SK-N-SH (cell line): ENCODE measurements at regions not wholly inside any gene's neighbourhood (a gene's known extent, or its start where the extent isn't known, plus 50 kb on each side); places are given as distances from the start of the nearest gene placed in this dataset.

Experiments used
- CTCF ChIA-PET: fragments of 300-600, 350-600 bp; formaldehyde crosslinking; extraction: SDS; loops from one replicate; lab custom pipeline; 2021; lab: Yijun Ruan, JAX
- POLR2A ChIA-PET: fragments of 350-600 bp; sonication (Branson Sonifier 250); formaldehyde crosslinking; extraction: SDS; loops from one replicate; lab custom pipeline; 2020; ENCODE audit warnings: antibody characterized with exemption, inconsistent platforms; lab: Yijun Ruan, JAX
- DNase-seq: peaks from one replicate; pipeline ENCODE4 v3.0.0; 2012
- H2AFZ ChIP-seq: fragments of 200-600 bp; sonication (generic); 2 replicates; pipeline ENCODE4 v1.8.1; 2016; ENCODE audit warnings: antibody characterized with exemption, mild to moderate bottlenecking, low read depth
- H3F3A ChIP-seq: fragments of 200-600 bp; sonication (generic); replicated peaks from 2 replicates; pipeline ENCODE3; 2016; ENCODE audit warnings: antibody characterized with exemption, mild to moderate bottlenecking; ENCODE audit not compliant: insufficient read depth
- H3K27ac ChIP-seq, 2 experiments: fragments of 200-500 bp in 1 of 2; fragments of 200-600 bp in 1 of 2; sonication (Bioruptor generic) in 1 of 2; sonication (generic), shearing (Covaris generic) in 1 of 2; 2 replicates each; pipeline versions ENCODE4 v1.5.1 to v1.6.1; 2014 to 2016; ENCODE audit warnings: low read depth in 2 of 2, inconsistent platforms in 1 of 2, low read length in 1 of 2, mild to moderate bottlenecking in 1 of 2, mixed read lengths in 1 of 2
- H3K27me3 ChIP-seq: fragments of 200-600 bp; sonication (generic), shearing (Covaris generic); 2 replicates; pipeline ENCODE4 v1.6.1; 2016; ENCODE audit warnings: mixed run types; ENCODE audit not compliant: insufficient read depth
- H3K36me3 ChIP-seq, 2 experiments: fragments of 200-500 bp in 1 of 2; fragments of 200-600 bp in 1 of 2; sonication (Bioruptor generic) in 1 of 2; sonication (generic) in 1 of 2; replicated peaks in 1 of 2; 2 replicates each; pipeline versions ENCODE3 to v1.5.1; 2014 to 2016; ENCODE audit warnings: low read length in 1 of 2, mild to moderate bottlenecking in 1 of 2; ENCODE audit not compliant: insufficient read depth in 2 of 2, control insufficient read depth in 1 of 2
- H3K4me1 ChIP-seq, 2 experiments: fragments of 200-500 bp in 1 of 2; fragments of 200-600 bp in 1 of 2; sonication (Bioruptor generic) in 1 of 2; sonication (generic), shearing (Covaris generic) in 1 of 2; 2 replicates each; pipeline versions ENCODE4 v1.5.1 to v1.6.1; 2014 to 2016; ENCODE audit warnings: low read depth in 1 of 2, low read length in 1 of 2, mixed run types in 1 of 2; ENCODE audit not compliant: insufficient read depth in 2 of 2, control insufficient read depth in 1 of 2
- H3K4me2 ChIP-seq: fragments of 200-600 bp; sonication (generic), shearing (Covaris generic); 2 replicates; pipeline ENCODE4 v1.6.1; 2017; ENCODE audit warnings: mixed run types
- H3K4me3 ChIP-seq, 2 experiments: fragments of 200-500 bp in 1 of 2; fragments of 200-600 bp in 1 of 2; sonication (Bioruptor generic) in 1 of 2; sonication (generic), shearing (Covaris generic) in 1 of 2; 2 replicates each; pipeline versions ENCODE4 v1.5.1 to v1.8.1; 2014 to 2016; ENCODE audit warnings: low read depth in 2 of 2, inconsistent platforms in 1 of 2, low read length in 1 of 2, mild to moderate bottlenecking in 1 of 2, mixed read lengths in 1 of 2, moderate library complexity in 1 of 2
- H3K79me2 ChIP-seq: fragments of 200-600 bp; sonication (generic); 2 replicates; pipeline ENCODE4 v1.8.1; 2017; ENCODE audit warnings: mild to moderate bottlenecking; ENCODE audit not compliant: insufficient read depth
- H3K9ac ChIP-seq: fragments of 200-600 bp; sonication (generic); 2 replicates; pipeline ENCODE4 v1.6.1; 2017; ENCODE audit warnings: mixed run types
- H3K9me2 ChIP-seq: fragments of 200-600 bp; sonication (generic); 2 replicates; pipeline ENCODE4 v1.6.1; 2017; ENCODE audit warnings: mixed run types
- H3K9me3 ChIP-seq: fragments of 200-600 bp; sonication (generic); 2 replicates; pipeline ENCODE4 v1.6.1; 2017; ENCODE audit warnings: mixed run types, mild to moderate bottlenecking, moderate library complexity
- H4K20me1 ChIP-seq: fragments of 200-600 bp; sonication (generic); 2 replicates; pipeline ENCODE4 v1.6.1; 2017; ENCODE audit warnings: mild to moderate bottlenecking, mixed run types; ENCODE audit not compliant: insufficient read depth
- FOXM1 ChIP-seq: IDR thresholded peaks from 2 replicates; pipeline ENCODE4 v1.4.0; 2012; ENCODE audit warnings: low read depth, mild to moderate bottlenecking
- GATA2 ChIP-seq: sonication (generic); formaldehyde crosslinking; IDR thresholded peaks from 2 replicates; pipeline ENCODE4 v1.5.0; 2020; ENCODE audit warnings: mild to moderate bottlenecking, missing genetic modification reagents
- JUND ChIP-seq: IDR thresholded peaks from 2 replicates; pipeline ENCODE4 v1.4.0; 2012
- NRF1 ChIP-seq: IDR thresholded peaks from 2 replicates; pipeline ENCODE4 v1.6.1; 2012; ENCODE audit warnings: low read depth, mild to moderate bottlenecking, low read length
- RCOR1 ChIP-seq: fragments of 150-350 bp; IDR thresholded peaks from 2 replicates; pipeline ENCODE4 v1.6.1; 2017; ENCODE audit warnings: antibody characterized with exemption, low read length
- SIN3A ChIP-seq: IDR thresholded peaks from 2 replicates; pipeline ENCODE4 v1.6.1; 2012; ENCODE audit warnings: low read depth, mild to moderate bottlenecking, low read length, moderate library complexity, borderline replicate concordance
- TAF1 ChIP-seq: IDR thresholded peaks from 2 replicates; pipeline ENCODE4 v1.6.1; 2012; ENCODE audit warnings: low read depth, mild to moderate bottlenecking, low read length, moderate library complexity, borderline replicate concordance
- TCF12 ChIP-seq: IDR thresholded peaks from 2 replicates; pipeline ENCODE4 v1.4.0; 2012
- TEAD4 ChIP-seq: IDR thresholded peaks from 2 replicates; pipeline ENCODE4 v1.4.0; 2012; ENCODE audit warnings: mild to moderate bottlenecking, borderline replicate concordance; ENCODE audit not compliant: insufficient read depth
- WGBS: methylation state at CpG from one replicate; pipeline ENCODE4 v1.1.6; 2017; ENCODE audit warnings: low lambda C conversion rate; 5-methylcytosine and 5-hydroxymethylcytosine counted together
- TF ChIP-seq, protein P1 (sequence below): IDR thresholded peaks from 2 replicates; pipeline ENCODE4 v1.4.0; 2012; ENCODE audit warnings: low read depth, borderline replicate concordance
- TF ChIP-seq, protein P2 (sequence below): IDR thresholded peaks from 2 replicates; pipeline ENCODE4 v1.4.0; 2012; ENCODE audit warnings: low read depth
- TF ChIP-seq, protein P3 (sequence below): fragments of 200-600 bp; sonication (generic); IDR thresholded peaks from 2 replicates; pipeline ENCODE4 v1.6.1; 2017; ENCODE audit warnings: antibody characterized with exemption, mild to moderate bottlenecking, moderate library complexity

DNA sequence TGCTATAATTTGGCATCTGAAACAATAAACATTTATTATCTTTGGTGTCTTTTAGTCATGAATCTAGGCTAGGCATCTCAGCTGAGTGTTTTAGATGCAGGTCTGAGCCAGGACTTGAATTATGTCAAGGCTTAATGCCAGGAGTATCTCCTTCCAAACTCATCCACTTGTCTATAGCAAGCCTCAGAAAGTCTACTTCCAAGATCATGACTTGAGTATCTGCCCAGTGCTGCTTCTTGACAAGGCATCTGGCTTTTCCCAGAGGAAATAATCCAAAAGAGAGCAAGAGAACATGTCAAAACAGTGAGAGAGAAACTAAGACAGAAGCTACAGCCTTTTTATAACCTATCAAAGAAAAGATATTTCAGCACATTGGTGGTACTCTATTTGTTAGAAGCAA lies 1052.1 kb upstream of the PCDH10 start:
- H3K79me2 ChIP-seq: no peaks in the 10 kb centered on the region
- H3K36me3 ChIP-seq: no peaks in the 10 kb centered on the region
- no peak overlapping the region for H3K9ac ChIP-seq
- no peak for DNase-seq
- H3K4me2 ChIP-seq: no peak overlapping the region
- TF ChIP-seq, protein P1, sequence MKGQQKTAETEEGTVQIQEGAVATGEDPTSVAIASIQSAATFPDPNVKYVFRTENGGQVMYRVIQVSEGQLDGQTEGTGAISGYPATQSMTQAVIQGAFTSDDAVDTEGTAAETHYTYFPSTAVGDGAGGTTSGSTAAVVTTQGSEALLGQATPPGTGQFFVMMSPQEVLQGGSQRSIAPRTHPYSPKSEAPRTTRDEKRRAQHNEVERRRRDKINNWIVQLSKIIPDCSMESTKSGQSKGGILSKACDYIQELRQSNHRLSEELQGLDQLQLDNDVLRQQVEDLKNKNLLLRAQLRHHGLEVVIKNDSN: no peak
- no peak for TF ChIP-seq RCOR1
- TF ChIP-seq, protein P2, sequence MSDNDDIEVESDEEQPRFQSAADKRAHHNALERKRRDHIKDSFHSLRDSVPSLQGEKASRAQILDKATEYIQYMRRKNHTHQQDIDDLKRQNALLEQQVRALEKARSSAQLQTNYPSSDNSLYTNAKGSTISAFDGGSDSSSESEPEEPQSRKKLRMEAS: no peak
- TF ChIP-seq TAF1: no peak
- TF ChIP-seq TEAD4: no peak
- no peak for TF ChIP-seq NRF1
- no peaks in the 10 kb centered on the region for H3K9me2 ChIP-seq
- H3F3A ChIP-seq: no peaks in the 10 kb centered on the region
- H2AFZ ChIP-seq: no peak overlapping the region
- no peaks in the 10 kb centered on the region for H3K27me3 ChIP-seq
- H3K9me3 ChIP-seq: no peaks in the 10 kb centered on the region; the same call in 1 of the 2 replicates
- CTCF ChIA-PET: no interaction called here
- no peak overlapping the region for H3K27ac ChIP-seq
- H4K20me1 ChIP-seq: no peaks in the 10 kb centered on the region
- H3K4me3 ChIP-seq: no peak overlapping the region
- no peaks in the 10 kb centered on the region for H3K4me1 ChIP-seq
- POLR2A ChIA-PET: no interaction called here

DNA sequence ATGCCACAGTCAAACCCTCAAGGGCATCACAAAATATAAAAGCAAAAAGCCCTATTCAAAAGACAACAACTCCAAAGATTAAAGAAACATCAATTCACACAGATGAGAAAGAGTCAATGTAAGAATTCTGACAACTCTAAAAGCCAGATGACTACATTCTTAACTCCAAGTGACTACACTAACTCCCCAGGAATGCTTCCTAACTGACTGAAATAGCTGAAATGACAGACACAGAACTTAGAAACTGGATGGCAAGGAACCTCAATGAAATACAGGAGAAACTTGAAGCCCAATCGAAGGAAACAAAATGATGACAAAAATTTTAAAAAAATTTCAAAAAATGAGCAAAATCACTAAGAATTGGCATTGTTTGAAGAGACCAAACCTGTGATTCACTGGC lies 1047.6 kb upstream of the PCDH10 start:
- H3K9ac ChIP-seq: no peak overlapping the region
- no peaks in the 10 kb centered on the region for H4K20me1 ChIP-seq
- H3K9me3 ChIP-seq: no peaks in the 10 kb centered on the region; the same call in 1 of the 2 replicates
- no peak overlapping the region for H3K4me3 ChIP-seq
- H3K79me2 ChIP-seq: no peaks in the 10 kb centered on the region
- no peaks in the 10 kb centered on the region for H3K36me3 ChIP-seq
- TF ChIP-seq, protein P1: no peak
- TF ChIP-seq JUND: no peak
- TF ChIP-seq, protein P2: no peak
- no peak for TF ChIP-seq SIN3A
- TF ChIP-seq TCF12: 0 out of 2 replicates have a peak, but pooled peaks have one; percentile 4
- no peak for TF ChIP-seq GATA2 (CRISPR knock-in tag)
- TF ChIP-seq FOXM1: no peak
- TF ChIP-seq, protein P3, sequence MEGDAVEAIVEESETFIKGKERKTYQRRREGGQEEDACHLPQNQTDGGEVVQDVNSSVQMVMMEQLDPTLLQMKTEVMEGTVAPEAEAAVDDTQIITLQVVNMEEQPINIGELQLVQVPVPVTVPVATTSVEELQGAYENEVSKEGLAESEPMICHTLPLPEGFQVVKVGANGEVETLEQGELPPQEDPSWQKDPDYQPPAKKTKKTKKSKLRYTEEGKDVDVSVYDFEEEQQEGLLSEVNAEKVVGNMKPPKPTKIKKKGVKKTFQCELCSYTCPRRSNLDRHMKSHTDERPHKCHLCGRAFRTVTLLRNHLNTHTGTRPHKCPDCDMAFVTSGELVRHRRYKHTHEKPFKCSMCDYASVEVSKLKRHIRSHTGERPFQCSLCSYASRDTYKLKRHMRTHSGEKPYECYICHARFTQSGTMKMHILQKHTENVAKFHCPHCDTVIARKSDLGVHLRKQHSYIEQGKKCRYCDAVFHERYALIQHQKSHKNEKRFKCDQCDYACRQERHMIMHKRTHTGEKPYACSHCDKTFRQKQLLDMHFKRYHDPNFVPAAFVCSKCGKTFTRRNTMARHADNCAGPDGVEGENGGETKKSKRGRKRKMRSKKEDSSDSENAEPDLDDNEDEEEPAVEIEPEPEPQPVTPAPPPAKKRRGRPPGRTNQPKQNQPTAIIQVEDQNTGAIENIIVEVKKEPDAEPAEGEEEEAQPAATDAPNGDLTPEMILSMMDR: no peak
- TF ChIP-seq, all 33 proteins: peak for 1
- 0% methylated on average over 1 of the region's 1 CpG for WGBS
- ChIA-PET CTCF (no interaction called here), POLR2A (no interaction called here)
- H3K9me2 ChIP-seq: no peaks in the 10 kb centered on the region
- no peaks in the 10 kb centered on the region for H3K27me3 ChIP-seq
- no peak overlapping the region for H3K4me2 ChIP-seq
- no peak overlapping the region for H3K27ac ChIP-seq
- no peak overlapping the region for H2AFZ ChIP-seq
- no peaks in the 10 kb centered on the region for H3K4me1 ChIP-seq
- DNase-seq: no peak
- H3F3A ChIP-seq: no peaks in the 10 kb centered on the region
